SK-N-SH (cell line): ENCODE measurements at regions not wholly inside any gene's neighbourhood (a gene's known extent, or its start where the extent isn't known, plus 50 kb on each side); places are given as distances from the start of the nearest gene placed in this dataset.

ENCODE experiments used
- CTCF ChIA-PET: fragments of 300-600, 350-600 bp; formaldehyde crosslinking; extraction: SDS; loops from one replicate; lab custom pipeline; 2021; lab: Yijun Ruan, JAX
- POLR2A ChIA-PET: fragments of 350-600 bp; sonication (Branson Sonifier 250); formaldehyde crosslinking; extraction: SDS; loops from one replicate; lab custom pipeline; 2020; ENCODE audit warnings: antibody characterized with exemption, inconsistent platforms; lab: Yijun Ruan, JAX
- DNase-seq: peaks from one replicate; pipeline ENCODE4 v3.0.0; 2012
- H2AFZ ChIP-seq: fragments of 200-600 bp; sonication (generic); 2 replicates; pipeline ENCODE4 v1.8.1; 2016; ENCODE audit warnings: antibody characterized with exemption, mild to moderate bottlenecking, low read depth
- H3F3A ChIP-seq: fragments of 200-600 bp; sonication (generic); replicated peaks from 2 replicates; pipeline ENCODE3; 2016; ENCODE audit warnings: antibody characterized with exemption, mild to moderate bottlenecking; ENCODE audit not compliant: insufficient read depth
- H3K27ac ChIP-seq, 2 experiments: fragments of 200-500 bp in 1 of 2; fragments of 200-600 bp in 1 of 2; sonication (Bioruptor generic) in 1 of 2; sonication (generic), shearing (Covaris generic) in 1 of 2; 2 replicates each; pipeline versions ENCODE4 v1.5.1 to v1.6.1; 2014 to 2016; ENCODE audit warnings: low read depth in 2 of 2, inconsistent platforms in 1 of 2, low read length in 1 of 2, mild to moderate bottlenecking in 1 of 2, mixed read lengths in 1 of 2
- H3K27me3 ChIP-seq: fragments of 200-600 bp; sonication (generic), shearing (Covaris generic); 2 replicates; pipeline ENCODE4 v1.6.1; 2016; ENCODE audit warnings: mixed run types; ENCODE audit not compliant: insufficient read depth
- H3K36me3 ChIP-seq, 2 experiments: fragments of 200-500 bp in 1 of 2; fragments of 200-600 bp in 1 of 2; sonication (Bioruptor generic) in 1 of 2; sonication (generic) in 1 of 2; replicated peaks in 1 of 2; 2 replicates each; pipeline versions ENCODE3 to v1.5.1; 2014 to 2016; ENCODE audit warnings: low read length in 1 of 2, mild to moderate bottlenecking in 1 of 2; ENCODE audit not compliant: insufficient read depth in 2 of 2, control insufficient read depth in 1 of 2
- H3K4me1 ChIP-seq, 2 experiments: fragments of 200-500 bp in 1 of 2; fragments of 200-600 bp in 1 of 2; sonication (Bioruptor generic) in 1 of 2; sonication (generic), shearing (Covaris generic) in 1 of 2; 2 replicates each; pipeline versions ENCODE4 v1.5.1 to v1.6.1; 2014 to 2016; ENCODE audit warnings: low read depth in 1 of 2, low read length in 1 of 2, mixed run types in 1 of 2; ENCODE audit not compliant: insufficient read depth in 2 of 2, control insufficient read depth in 1 of 2
- H3K4me2 ChIP-seq: fragments of 200-600 bp; sonication (generic), shearing (Covaris generic); 2 replicates; pipeline ENCODE4 v1.6.1; 2017; ENCODE audit warnings: mixed run types
- H3K4me3 ChIP-seq, 2 experiments: fragments of 200-500 bp in 1 of 2; fragments of 200-600 bp in 1 of 2; sonication (Bioruptor generic) in 1 of 2; sonication (generic), shearing (Covaris generic) in 1 of 2; 2 replicates each; pipeline versions ENCODE4 v1.5.1 to v1.8.1; 2014 to 2016; ENCODE audit warnings: low read depth in 2 of 2, inconsistent platforms in 1 of 2, low read length in 1 of 2, mild to moderate bottlenecking in 1 of 2, mixed read lengths in 1 of 2, moderate library complexity in 1 of 2
- H3K79me2 ChIP-seq: fragments of 200-600 bp; sonication (generic); 2 replicates; pipeline ENCODE4 v1.8.1; 2017; ENCODE audit warnings: mild to moderate bottlenecking; ENCODE audit not compliant: insufficient read depth
- H3K9ac ChIP-seq: fragments of 200-600 bp; sonication (generic); 2 replicates; pipeline ENCODE4 v1.6.1; 2017; ENCODE audit warnings: mixed run types
- H3K9me2 ChIP-seq: fragments of 200-600 bp; sonication (generic); 2 replicates; pipeline ENCODE4 v1.6.1; 2017; ENCODE audit warnings: mixed run types
- H3K9me3 ChIP-seq: fragments of 200-600 bp; sonication (generic); 2 replicates; pipeline ENCODE4 v1.6.1; 2017; ENCODE audit warnings: mixed run types, mild to moderate bottlenecking, moderate library complexity
- H4K20me1 ChIP-seq: fragments of 200-600 bp; sonication (generic); 2 replicates; pipeline ENCODE4 v1.6.1; 2017; ENCODE audit warnings: mild to moderate bottlenecking, mixed run types; ENCODE audit not compliant: insufficient read depth
- CHD2 ChIP-seq: fragments of 150-350 bp; IDR thresholded peaks from 2 replicates; pipeline ENCODE4 v1.6.1; 2018; ENCODE audit warnings: low read length; ENCODE audit not compliant: partially characterized antibody
- ELF1 ChIP-seq: IDR thresholded peaks from 2 replicates; pipeline ENCODE4 v1.4.0; 2012
- EP300 ChIP-seq, 2 experiments: IDR thresholded peaks; 2 replicates each; pipeline versions ENCODE4 v1.4.0 to v1.6.1; 2012; ENCODE audit warnings: borderline replicate concordance in 1 of 2, low read depth in 1 of 2, low read length in 1 of 2
- EZH2phosphoT487 ChIP-seq: fragments of 200-600 bp; sonication (generic); IDR thresholded peaks from 2 replicates; pipeline ENCODE4 v1.6.1; 2017; ENCODE audit warnings: low read depth, mixed run types, mild to moderate bottlenecking, antibody characterized with exemption, moderate library complexity, borderline replicate concordance
- FOSL2 ChIP-seq: IDR thresholded peaks from 2 replicates; pipeline ENCODE4 v1.4.0; 2012; ENCODE audit warnings: low read depth, mild to moderate bottlenecking, moderate library complexity, borderline replicate concordance
- FOXJ3 ChIP-seq: sonication (generic); formaldehyde crosslinking; IDR thresholded peaks from 2 replicates; pipeline ENCODE4 v1.5.1; 2020; ENCODE audit warnings: mild to moderate bottlenecking, missing genetic modification reagents
- FOXM1 ChIP-seq: IDR thresholded peaks from 2 replicates; pipeline ENCODE4 v1.4.0; 2012; ENCODE audit warnings: low read depth, mild to moderate bottlenecking
- GABPA ChIP-seq: IDR thresholded peaks from 2 replicates; pipeline ENCODE4 v1.4.0; 2012; ENCODE audit warnings: low read depth, mild to moderate bottlenecking
- GATA2 ChIP-seq: sonication (generic); formaldehyde crosslinking; IDR thresholded peaks from 2 replicates; pipeline ENCODE4 v1.5.0; 2020; ENCODE audit warnings: mild to moderate bottlenecking, missing genetic modification reagents
- JUND ChIP-seq: IDR thresholded peaks from 2 replicates; pipeline ENCODE4 v1.4.0; 2012
- MEF2A ChIP-seq: IDR thresholded peaks from 2 replicates; pipeline ENCODE4 v1.4.0; 2012; ENCODE audit warnings: low read depth, borderline replicate concordance
- MXI1 ChIP-seq: IDR thresholded peaks from 2 replicates; pipeline ENCODE4 v1.6.1; 2012; ENCODE audit warnings: mild to moderate bottlenecking, low read depth, low read length, improper control_type of control experiment
- NFIC ChIP-seq: IDR thresholded peaks from 2 replicates; pipeline ENCODE4 v1.4.0; 2012; ENCODE audit warnings: borderline replicate concordance
- SMC3 ChIP-seq: IDR thresholded peaks from 2 replicates; pipeline ENCODE4 v1.6.1; 2012; ENCODE audit warnings: low read depth, low read length, improper control_type of control experiment
- TAF1 ChIP-seq: IDR thresholded peaks from 2 replicates; pipeline ENCODE4 v1.6.1; 2012; ENCODE audit warnings: low read depth, mild to moderate bottlenecking, low read length, moderate library complexity, borderline replicate concordance
- TCF12 ChIP-seq: IDR thresholded peaks from 2 replicates; pipeline ENCODE4 v1.4.0; 2012
- TEAD4 ChIP-seq: IDR thresholded peaks from 2 replicates; pipeline ENCODE4 v1.4.0; 2012; ENCODE audit warnings: mild to moderate bottlenecking, borderline replicate concordance; ENCODE audit not compliant: insufficient read depth
- ZBTB33 ChIP-seq: IDR thresholded peaks from 2 replicates; pipeline ENCODE4 v1.4.0; 2012; ENCODE audit warnings: low read depth, borderline replicate concordance
- WGBS: methylation state at CpG from one replicate; pipeline ENCODE4 v1.1.6; 2017; ENCODE audit warnings: low lambda C conversion rate; 5-methylcytosine and 5-hydroxymethylcytosine counted together
- TF ChIP-seq, protein P1 (sequence below): IDR thresholded peaks from 2 replicates; pipeline ENCODE4 v1.4.0; 2012; ENCODE audit warnings: low read depth, borderline replicate concordance
- TF ChIP-seq, protein P2 (sequence below): IDR thresholded peaks from 2 replicates; pipeline ENCODE4 v1.4.0; 2012; ENCODE audit warnings: low read depth
- TF ChIP-seq, protein P3 (sequence below): IDR thresholded peaks from 2 replicates; pipeline ENCODE4; 2012
- TF ChIP-seq, protein P4 (sequence below): fragments of 150-350 bp; IDR thresholded peaks from 2 replicates; pipeline ENCODE4 v1.6.1; 2016; ENCODE audit warnings: mild to moderate bottlenecking, low read depth, low read length

DNA sequence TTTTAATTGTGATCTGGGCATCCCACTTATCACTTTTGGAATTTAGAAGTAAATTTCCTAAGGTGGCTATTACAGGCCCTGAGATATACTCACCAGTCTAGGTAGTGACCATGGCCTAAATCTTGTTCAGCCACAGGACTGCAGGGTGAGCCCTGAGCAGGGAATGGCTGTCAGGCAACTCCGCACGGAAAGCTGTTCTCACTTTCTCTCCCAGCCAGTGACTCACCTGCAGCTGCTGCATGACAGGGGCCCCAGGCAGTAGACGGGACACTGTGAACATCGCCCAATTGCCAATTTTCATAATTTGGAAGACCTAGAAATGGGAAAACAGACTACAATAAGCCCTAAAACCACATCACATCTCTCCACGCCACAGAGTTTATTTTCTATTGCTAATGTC, 69.6 kb upstream of the TAF1L start:
- POLR2A ChIA-PET = interaction anchor here (0.6 kb wide), 1 partner anchor 10 kb away, joined by 3 read pairs; no protein-coding TSS in a partner anchor
- no peak for TF ChIP-seq FOSL2
- TF ChIP-seq ZBTB33 = no peak
- TF ChIP-seq NFIC = no peak
- TF ChIP-seq EP300 (IDR thresholded peaks at IDR 0.05; ENCODE audit: borderline replicate concordance in 1 of 2, low read depth in 1 of 2, low read length in 1 of 2) = no peak
- TF ChIP-seq, protein P1, sequence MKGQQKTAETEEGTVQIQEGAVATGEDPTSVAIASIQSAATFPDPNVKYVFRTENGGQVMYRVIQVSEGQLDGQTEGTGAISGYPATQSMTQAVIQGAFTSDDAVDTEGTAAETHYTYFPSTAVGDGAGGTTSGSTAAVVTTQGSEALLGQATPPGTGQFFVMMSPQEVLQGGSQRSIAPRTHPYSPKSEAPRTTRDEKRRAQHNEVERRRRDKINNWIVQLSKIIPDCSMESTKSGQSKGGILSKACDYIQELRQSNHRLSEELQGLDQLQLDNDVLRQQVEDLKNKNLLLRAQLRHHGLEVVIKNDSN = no peak
- no peak for TF ChIP-seq CHD2
- TF ChIP-seq, all 33 proteins: peak for 0
- DNase-seq = no peak
- Histone ChIP-seq H2AFZ (no peak overlapping the region), H3K9me2 (no peaks in the 10 kb centered on the region), H3K27me3 (no peaks in the 10 kb centered on the region; the same call in 1 of the 2 replicates), H3K79me2 (no peaks in the 10 kb centered on the region), H3K4me1 (no peaks in the 10 kb centered on the region; a peak in 1 of 4 replicates), H3K9ac (no peak overlapping the region), H3K4me2 (no peak overlapping the region), H3K4me3 (no peak overlapping the region), H3F3A (no peaks in the 10 kb centered on the region), H4K20me1 (no peaks in the 10 kb centered on the region), H3K36me3 (no peaks in the 10 kb centered on the region), H3K9me3 (no peaks in the 10 kb centered on the region), H3K27ac (no peak overlapping the region)
- CTCF ChIA-PET = no interaction called here
- WGBS = 52% methylated on average over 5 of the region's 5 CpGs

DNA sequence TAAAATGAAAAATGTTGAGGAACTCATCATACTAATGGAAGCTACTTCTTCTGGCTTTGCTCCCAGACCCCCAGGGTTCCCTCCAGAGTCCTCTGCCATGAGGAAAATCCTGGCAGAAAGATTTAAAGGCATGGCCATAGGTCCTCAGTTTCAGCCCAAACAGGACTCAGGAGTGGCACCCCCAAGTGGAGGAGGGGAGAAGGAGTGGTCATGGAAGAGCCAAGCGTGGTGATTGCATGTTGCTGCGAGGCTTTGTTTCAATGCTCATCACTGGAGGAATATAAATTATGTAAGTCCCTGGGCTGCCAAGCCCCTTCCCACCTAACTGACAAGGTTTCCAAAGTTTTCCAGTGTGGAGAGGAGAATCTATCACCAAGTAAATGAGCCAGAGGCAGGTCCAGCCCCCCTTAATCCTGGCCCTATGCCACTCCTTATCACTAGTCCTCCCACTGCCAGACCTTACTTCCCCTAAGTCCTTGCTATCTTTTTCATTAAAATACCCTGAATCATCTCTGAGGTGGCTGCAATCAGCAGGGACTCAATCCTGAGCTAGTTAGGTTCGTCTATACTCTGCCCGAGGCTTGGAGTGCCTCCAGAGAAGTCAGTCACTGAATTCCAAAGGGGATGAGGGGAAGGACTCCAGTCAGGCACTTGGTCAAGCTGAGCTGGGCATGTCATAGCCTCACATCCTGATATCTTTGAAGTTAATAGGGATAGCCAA, 70.7 kb upstream of the TAF1L start:
- no peak overlapping the region for H3K4me3 ChIP-seq
- no peaks in the 10 kb centered on the region for H3K9me2 ChIP-seq
- no peak overlapping the region for H2AFZ ChIP-seq
- H3K4me1 ChIP-seq = no peaks in the 10 kb centered on the region; a peak in 1 of 4 replicates
- no peaks in the 10 kb centered on the region for H4K20me1 ChIP-seq
- H3K27ac ChIP-seq = no peak overlapping the region
- H3K9ac ChIP-seq = no peak overlapping the region
- POLR2A ChIA-PET = no interaction called here
- no peaks in the 10 kb centered on the region; the same call in 1 of the 2 replicates for H3K27me3 ChIP-seq
- H3F3A ChIP-seq = no peaks in the 10 kb centered on the region
- H3K4me2 ChIP-seq = no peak overlapping the region
- CTCF ChIA-PET = no interaction called here
- 49% methylated on average over 4 of the region's 4 CpGs for WGBS
- DNase-seq = no peak
- no peaks in the 10 kb centered on the region for H3K79me2 ChIP-seq
- no peaks in the 10 kb centered on the region for H3K36me3 ChIP-seq
- H3K9me3 ChIP-seq = no peaks in the 10 kb centered on the region
- TF ChIP-seq JUND (no peak), EZH2phosphoT487 (no peak), TAF1 (no peak), MEF2A (no peak), FOSL2 (no peak), FOXM1 (no peak), MXI1 (no peak), EP300 (IDR thresholded peaks at IDR 0.05; ENCODE audit: borderline replicate concordance in 1 of 2, low read depth in 1 of 2, low read length in 1 of 2) (no peak), TEAD4 (no peak), GATA2 (no peak), SMC3 (no peak), TCF12 (no peak), ELF1 (no peak), GABPA (no peak), FOXJ3 (CRISPR knock-in tag) (no peak)
- TF ChIP-seq, protein P2, sequence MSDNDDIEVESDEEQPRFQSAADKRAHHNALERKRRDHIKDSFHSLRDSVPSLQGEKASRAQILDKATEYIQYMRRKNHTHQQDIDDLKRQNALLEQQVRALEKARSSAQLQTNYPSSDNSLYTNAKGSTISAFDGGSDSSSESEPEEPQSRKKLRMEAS = no peak
- TF ChIP-seq, protein P3, sequence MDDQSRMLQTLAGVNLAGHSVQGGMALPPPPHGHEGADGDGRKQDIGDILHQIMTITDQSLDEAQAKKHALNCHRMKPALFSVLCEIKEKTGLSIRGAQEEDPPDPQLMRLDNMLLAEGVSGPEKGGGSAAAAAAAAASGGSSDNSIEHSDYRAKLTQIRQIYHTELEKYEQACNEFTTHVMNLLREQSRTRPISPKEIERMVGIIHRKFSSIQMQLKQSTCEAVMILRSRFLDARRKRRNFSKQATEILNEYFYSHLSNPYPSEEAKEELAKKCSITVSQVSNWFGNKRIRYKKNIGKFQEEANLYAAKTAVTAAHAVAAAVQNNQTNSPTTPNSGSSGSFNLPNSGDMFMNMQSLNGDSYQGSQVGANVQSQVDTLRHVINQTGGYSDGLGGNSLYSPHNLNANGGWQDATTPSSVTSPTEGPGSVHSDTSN = no peak
- TF ChIP-seq, protein P1 = no peak
- TF ChIP-seq, protein P4, sequence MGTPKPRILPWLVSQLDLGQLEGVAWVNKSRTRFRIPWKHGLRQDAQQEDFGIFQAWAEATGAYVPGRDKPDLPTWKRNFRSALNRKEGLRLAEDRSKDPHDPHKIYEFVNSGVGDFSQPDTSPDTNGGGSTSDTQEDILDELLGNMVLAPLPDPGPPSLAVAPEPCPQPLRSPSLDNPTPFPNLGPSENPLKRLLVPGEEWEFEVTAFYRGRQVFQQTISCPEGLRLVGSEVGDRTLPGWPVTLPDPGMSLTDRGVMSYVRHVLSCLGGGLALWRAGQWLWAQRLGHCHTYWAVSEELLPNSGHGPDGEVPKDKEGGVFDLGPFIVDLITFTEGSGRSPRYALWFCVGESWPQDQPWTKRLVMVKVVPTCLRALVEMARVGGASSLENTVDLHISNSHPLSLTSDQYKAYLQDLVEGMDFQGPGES = no peak
